KMS-11 (cell line): ENCODE measurements at regions not wholly inside any gene's neighbourhood (a gene's known extent, or its start where the extent isn't known, plus 50 kb on each side); places are given as distances from the start of the nearest gene placed in this dataset.

Experiments
- H2AFZ ChIP-seq: fragments of 200-600 bp; sonication (generic); 2 replicates; pipeline ENCODE4 v1.6.1; 2016; ENCODE audit warnings: antibody characterized with exemption, mixed run types, low read depth
- H3K27ac ChIP-seq: fragments of 200-600 bp; sonication (generic); 2 replicates; pipeline ENCODE4 v1.6.1; 2016; ENCODE audit warnings: mild to moderate bottlenecking, mixed run types
- H3K27me3 ChIP-seq: fragments of 200-600 bp; sonication (generic); 2 replicates; pipeline ENCODE4 v1.6.1; 2017; ENCODE audit warnings: mild to moderate bottlenecking, low read depth, mixed run types, moderate library complexity; ENCODE audit not compliant: insufficient read depth
- H3K36me3 ChIP-seq: fragments of 200-600 bp; sonication (generic); 2 replicates; pipeline ENCODE4 v1.6.1; 2017; ENCODE audit warnings: mild to moderate bottlenecking, mixed run types; ENCODE audit not compliant: insufficient read depth
- H3K4me1 ChIP-seq: fragments of 200-600 bp; sonication (generic); 2 replicates; pipeline ENCODE4 v1.6.1; 2016; ENCODE audit warnings: mild to moderate bottlenecking, low read depth, mixed run types; ENCODE audit not compliant: poor library complexity, severe bottlenecking
- H3K4me2 ChIP-seq: fragments of 200-600 bp; sonication (generic); 2 replicates; pipeline ENCODE4 v1.7.0; 2016; ENCODE audit warnings: mild to moderate bottlenecking, mixed run types
- H3K4me3 ChIP-seq: fragments of 200-600 bp; sonication (generic); IDR thresholded peaks from 2 replicates; pipeline ENCODE4 v1.6.1; 2017; ENCODE audit warnings: low read depth, low read length, mixed read lengths; ENCODE audit not compliant: insufficient read depth
- H3K79me2 ChIP-seq: fragments of 200-600 bp; sonication (generic); 2 replicates; pipeline ENCODE4 v1.6.1; 2016; ENCODE audit warnings: low read depth, mixed run types; ENCODE audit not compliant: insufficient read depth
- H3K9ac ChIP-seq: fragments of 200-600 bp; sonication (generic); 2 replicates; pipeline ENCODE4 v1.6.1; 2016; ENCODE audit warnings: mild to moderate bottlenecking, mixed run types
- H4K20me1 ChIP-seq: fragments of 200-600 bp; sonication (generic); 2 replicates; pipeline ENCODE4 v1.6.1; 2016; ENCODE audit warnings: mild to moderate bottlenecking, mixed run types; ENCODE audit not compliant: insufficient read depth
- TF ChIP-seq, protein P1 (sequence below): fragments of 200-600 bp; sonication (generic); conservative IDR thresholded peaks from 2 replicates; pipeline ENCODE4 v1.6.1; 2017; ENCODE audit warnings: low read depth, mild to moderate bottlenecking, antibody characterized with exemption, low read length, moderate library complexity, mixed read lengths

DNA sequence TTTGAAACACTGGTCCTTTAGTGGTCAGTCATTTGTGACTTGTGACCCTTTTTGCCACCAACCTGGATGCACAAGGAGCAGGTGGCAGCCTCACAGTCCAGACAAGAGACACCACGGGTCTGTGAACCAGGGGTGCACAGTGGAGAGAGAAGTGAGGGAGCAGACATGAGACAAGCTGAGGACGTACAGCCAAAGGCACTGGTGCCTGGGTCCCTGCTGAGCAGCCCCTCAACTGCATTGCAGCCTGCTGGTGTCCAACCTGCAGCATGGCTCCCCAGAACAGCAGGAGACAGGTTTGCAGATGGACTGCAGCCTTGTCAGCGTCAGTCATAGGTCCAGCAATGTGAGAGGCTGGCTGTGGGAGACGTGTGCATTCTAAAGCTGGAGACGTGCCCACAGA, 124.2 kb upstream of the FSTL4 start:
- no peak overlapping the region for H3K4me3 ChIP-seq
- H3K4me2 ChIP-seq: no peak overlapping the region
- H3K27me3 ChIP-seq: no peaks in the 10 kb centered on the region
- no peak overlapping the region for H3K27ac ChIP-seq
- no peak overlapping the region for H2AFZ ChIP-seq
- no peaks in the 10 kb centered on the region for H3K36me3 ChIP-seq
- H3K79me2 ChIP-seq: no peaks in the 10 kb centered on the region
- no peaks in the 10 kb centered on the region for H4K20me1 ChIP-seq
- H3K9ac ChIP-seq: no peak overlapping the region
- no peaks in the 10 kb centered on the region for H3K4me1 ChIP-seq
- TF ChIP-seq, protein P1, sequence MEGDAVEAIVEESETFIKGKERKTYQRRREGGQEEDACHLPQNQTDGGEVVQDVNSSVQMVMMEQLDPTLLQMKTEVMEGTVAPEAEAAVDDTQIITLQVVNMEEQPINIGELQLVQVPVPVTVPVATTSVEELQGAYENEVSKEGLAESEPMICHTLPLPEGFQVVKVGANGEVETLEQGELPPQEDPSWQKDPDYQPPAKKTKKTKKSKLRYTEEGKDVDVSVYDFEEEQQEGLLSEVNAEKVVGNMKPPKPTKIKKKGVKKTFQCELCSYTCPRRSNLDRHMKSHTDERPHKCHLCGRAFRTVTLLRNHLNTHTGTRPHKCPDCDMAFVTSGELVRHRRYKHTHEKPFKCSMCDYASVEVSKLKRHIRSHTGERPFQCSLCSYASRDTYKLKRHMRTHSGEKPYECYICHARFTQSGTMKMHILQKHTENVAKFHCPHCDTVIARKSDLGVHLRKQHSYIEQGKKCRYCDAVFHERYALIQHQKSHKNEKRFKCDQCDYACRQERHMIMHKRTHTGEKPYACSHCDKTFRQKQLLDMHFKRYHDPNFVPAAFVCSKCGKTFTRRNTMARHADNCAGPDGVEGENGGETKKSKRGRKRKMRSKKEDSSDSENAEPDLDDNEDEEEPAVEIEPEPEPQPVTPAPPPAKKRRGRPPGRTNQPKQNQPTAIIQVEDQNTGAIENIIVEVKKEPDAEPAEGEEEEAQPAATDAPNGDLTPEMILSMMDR: no peak

DNA sequence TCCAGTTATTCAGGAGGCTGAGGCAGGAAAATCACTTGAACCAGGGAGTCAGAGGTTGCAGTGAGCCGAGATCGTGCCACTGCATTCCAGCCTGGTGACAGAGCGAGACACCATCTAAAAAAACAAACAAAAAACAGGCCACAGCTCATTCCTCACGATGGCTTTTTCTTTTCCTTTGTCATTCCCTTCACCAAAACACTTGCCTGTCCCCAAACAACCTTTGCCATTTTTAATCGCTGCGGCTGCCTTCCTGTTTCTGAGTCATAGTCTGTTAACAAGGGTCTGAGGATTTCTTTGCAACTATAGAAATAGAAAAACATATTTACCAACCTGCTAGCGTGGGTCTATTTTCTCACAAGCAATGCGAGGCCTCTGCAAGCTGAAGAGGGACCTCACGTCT, 123.0 kb upstream of the FSTL4 start:
- H4K20me1 ChIP-seq: no peaks in the 10 kb centered on the region
- H3K4me2 ChIP-seq: no peak overlapping the region
- no peak overlapping the region for H3K4me3 ChIP-seq
- H3K27me3 ChIP-seq: no peaks in the 10 kb centered on the region
- no peaks in the 10 kb centered on the region for H3K4me1 ChIP-seq
- H3K9ac ChIP-seq: no peak overlapping the region
- no peak overlapping the region for H2AFZ ChIP-seq
- no peak overlapping the region for H3K27ac ChIP-seq
- TF ChIP-seq, protein P1: no peak
- no peaks in the 10 kb centered on the region for H3K79me2 ChIP-seq
- H3K36me3 ChIP-seq: no peaks in the 10 kb centered on the region

DNA sequence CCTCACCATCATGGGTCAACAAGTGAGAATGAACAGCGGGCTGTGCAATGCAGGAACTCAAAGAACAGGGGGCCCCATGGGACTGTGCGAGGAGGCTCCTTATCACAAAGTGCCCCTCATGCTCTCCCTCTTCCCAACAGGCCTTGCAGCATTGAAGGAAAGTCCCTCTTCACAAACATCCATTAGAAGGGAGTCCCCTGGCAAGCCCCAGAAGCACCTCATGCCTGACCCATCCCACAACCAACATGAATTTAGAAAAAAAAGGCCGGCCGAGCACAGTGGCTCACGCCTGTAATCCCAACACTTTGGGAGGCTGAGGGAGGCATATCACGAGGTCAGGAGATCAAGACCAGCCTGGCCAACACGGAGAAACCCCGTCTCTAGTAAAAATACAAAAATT, 122.6 kb upstream of the FSTL4 start:
- Histone ChIP-seq H3K4me3 (no peak overlapping the region), H3K27me3 (no peaks in the 10 kb centered on the region), H3K27ac (no peak overlapping the region), H3K4me2 (no peak overlapping the region), H3K4me1 (no peaks in the 10 kb centered on the region), H4K20me1 (no peaks in the 10 kb centered on the region), H3K9ac (no peak overlapping the region), H3K36me3 (no peaks in the 10 kb centered on the region), H2AFZ (no peak overlapping the region), H3K79me2 (no peaks in the 10 kb centered on the region)
- TF ChIP-seq, protein P1: no peak

DNA sequence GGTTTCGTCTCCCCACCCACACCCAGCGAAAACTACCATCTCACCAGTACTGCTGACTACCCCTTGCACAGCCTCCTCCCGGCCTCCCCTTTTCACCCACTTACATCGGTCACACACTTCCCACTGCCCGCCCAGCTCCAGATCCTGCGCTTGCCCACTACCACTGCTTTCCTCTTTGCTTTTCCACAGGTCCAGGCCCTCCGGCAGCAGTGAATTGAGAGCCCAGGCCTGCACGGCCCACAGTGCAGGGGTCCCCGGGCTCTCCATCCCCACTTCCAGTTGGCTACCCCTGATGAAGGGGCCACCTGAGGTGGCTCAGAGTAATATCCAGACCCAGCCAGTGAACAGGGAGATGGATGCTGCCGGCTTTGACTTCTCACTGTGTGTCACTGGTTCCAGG, 120.2 kb upstream of the FSTL4 start:
- Histone ChIP-seq H3K27me3 (no peaks in the 10 kb centered on the region), H3K9ac (no peak overlapping the region), H3K4me3 (no peak overlapping the region), H4K20me1 (no peaks in the 10 kb centered on the region), H3K27ac (no peak overlapping the region), H3K4me2 (no peak overlapping the region), H2AFZ (no peak overlapping the region), H3K4me1 (no peaks in the 10 kb centered on the region), H3K36me3 (no peaks in the 10 kb centered on the region), H3K79me2 (no peaks in the 10 kb centered on the region)
- TF ChIP-seq, protein P1: no peak

DNA sequence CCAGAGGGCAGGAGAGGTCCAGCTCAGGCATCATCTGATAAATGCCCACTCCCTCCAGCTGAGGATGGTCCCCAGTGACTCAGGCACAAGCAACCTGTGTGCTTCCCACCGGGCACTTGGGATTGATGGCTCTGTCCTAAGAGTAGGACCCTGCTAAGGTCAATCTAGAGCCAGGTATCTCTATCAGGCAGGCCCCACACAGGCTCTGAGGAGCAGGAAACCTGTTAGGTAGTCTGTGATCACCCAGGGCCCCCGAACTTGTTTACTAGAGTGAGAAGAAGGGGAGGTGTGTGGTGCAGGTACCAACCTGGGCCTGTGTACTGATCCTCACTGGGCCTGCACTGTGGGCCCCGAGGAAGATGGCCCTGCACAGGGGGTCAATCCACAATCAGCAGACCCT, 119.6 kb upstream of the FSTL4 start:
- no peaks in the 10 kb centered on the region for H3K79me2 ChIP-seq
- H3K27me3 ChIP-seq: no peaks in the 10 kb centered on the region
- H2AFZ ChIP-seq: no peak overlapping the region
- H3K4me2 ChIP-seq: no peak overlapping the region
- no peaks in the 10 kb centered on the region for H4K20me1 ChIP-seq
- H3K4me1 ChIP-seq: no peaks in the 10 kb centered on the region
- no peak overlapping the region for H3K9ac ChIP-seq
- no peak overlapping the region for H3K27ac ChIP-seq
- no peaks in the 10 kb centered on the region for H3K36me3 ChIP-seq
- TF ChIP-seq, protein P1: no peak
- no peak overlapping the region for H3K4me3 ChIP-seq
